ENCODE measurements at regions not wholly inside any gene's neighbourhood (a gene's known extent, or its start where the extent isn't known, plus 50 kb on each side); places are given as distances from the start of the nearest gene placed in this dataset.

GRCh38 chr5:99639905-99640304 lies 711.1 kb upstream of the CHD1 start:
- TF ChIP-seq, protein P1, sequence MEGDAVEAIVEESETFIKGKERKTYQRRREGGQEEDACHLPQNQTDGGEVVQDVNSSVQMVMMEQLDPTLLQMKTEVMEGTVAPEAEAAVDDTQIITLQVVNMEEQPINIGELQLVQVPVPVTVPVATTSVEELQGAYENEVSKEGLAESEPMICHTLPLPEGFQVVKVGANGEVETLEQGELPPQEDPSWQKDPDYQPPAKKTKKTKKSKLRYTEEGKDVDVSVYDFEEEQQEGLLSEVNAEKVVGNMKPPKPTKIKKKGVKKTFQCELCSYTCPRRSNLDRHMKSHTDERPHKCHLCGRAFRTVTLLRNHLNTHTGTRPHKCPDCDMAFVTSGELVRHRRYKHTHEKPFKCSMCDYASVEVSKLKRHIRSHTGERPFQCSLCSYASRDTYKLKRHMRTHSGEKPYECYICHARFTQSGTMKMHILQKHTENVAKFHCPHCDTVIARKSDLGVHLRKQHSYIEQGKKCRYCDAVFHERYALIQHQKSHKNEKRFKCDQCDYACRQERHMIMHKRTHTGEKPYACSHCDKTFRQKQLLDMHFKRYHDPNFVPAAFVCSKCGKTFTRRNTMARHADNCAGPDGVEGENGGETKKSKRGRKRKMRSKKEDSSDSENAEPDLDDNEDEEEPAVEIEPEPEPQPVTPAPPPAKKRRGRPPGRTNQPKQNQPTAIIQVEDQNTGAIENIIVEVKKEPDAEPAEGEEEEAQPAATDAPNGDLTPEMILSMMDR (conservative IDR thresholded peaks at IDR 0.05 in 1 of 2, IDR thresholded peaks at IDR 0.05 in 1 of 2; ENCODE audit: extremely low read depth in 1 of 2, insufficient read depth in 1 of 2, low read depth in 1 of 2, low read length in 2 of 2): no peak
- no peak for TF ChIP-seq EZH2 (IDR thresholded peaks at IDR 0.05; ENCODE audit: borderline replicate concordance, low read length)

All from mammary epithelial cell (primary cell).